ENCODE measurements at regions not wholly inside any gene's neighbourhood (a gene's known extent, or its start where the extent isn't known, plus 50 kb on each side); places are given as distances from the start of the nearest gene placed in this dataset.
"Not testable (repeated sequence)": the region's sequence is repeated elsewhere in the genome, so short reads cannot be mapped to it uniquely, and the experiment has no call there.

- DNase-seq (ENCODE audit: low spot score) = no peak
These were observed 430.3 kb upstream of the MAOA start for GRCh38 chrX:43225626-43226328.

GRCh38 chrX:43238461-43238945 is 417.6 kb upstream of the MAOA start:
- DNase-seq (ENCODE audit: low spot score) = no peak

- no peak for DNase-seq (ENCODE audit: low spot score)
These were observed 416.7 kb upstream of the MAOA start for GRCh38 chrX:43239356-43239755.

- DNase-seq (ENCODE audit: low spot score) = no peak
These were observed 400.5 kb upstream of the MAOA start for GRCh38 chrX:43255596-43255995.

GRCh38 chrX:43266487-43266886 is 389.6 kb upstream of the MAOA start:
- DNase-seq (ENCODE audit: low spot score) = no peak

GRCh38 chrX:43267652-43268051 is 388.4 kb upstream of the MAOA start:
- DNase-seq (ENCODE audit: low spot score) = no peak

- DNase-seq (ENCODE audit: low spot score) = no peak
These were observed 386.9 kb upstream of the MAOA start for GRCh38 chrX:43269201-43269600.

GRCh38 chrX:43277879-43278278 is 378.2 kb upstream of the MAOA start:
- no peak for DNase-seq (ENCODE audit: low spot score)

- DNase-seq (ENCODE audit: low spot score) = no peak
These were observed 377.7 kb upstream of the MAOA start for GRCh38 chrX:43278440-43278839.

GRCh38 chrX:43279341-43279808 is 376.7 kb upstream of the MAOA start:
- DNase-seq (ENCODE audit: low spot score) = no peak

- DNase-seq (ENCODE audit: low spot score) = no peak
These were observed 372.9 kb upstream of the MAOA start for GRCh38 chrX:43283187-43283586.

- not testable (repeated sequence) for DNase-seq (ENCODE audit: low spot score)
These were observed 344.5 kb upstream of the MAOA start for GRCh38 chrX:43311625-43312024.

GRCh38 chrX:43313035-43313434 is 343.1 kb upstream of the MAOA start:
- no peak for DNase-seq (ENCODE audit: low spot score)

GRCh38 chrX:43314525-43314924 is 341.6 kb upstream of the MAOA start:
- DNase-seq (ENCODE audit: low spot score) = no peak

- no peak for DNase-seq (ENCODE audit: low spot score)
These were observed 340.5 kb upstream of the MAOA start for GRCh38 chrX:43315622-43316021.

GRCh38 chrX:43316146-43316545 is 340.0 kb upstream of the MAOA start:
- DNase-seq (ENCODE audit: low spot score) = no peak

- DNase-seq (ENCODE audit: low spot score) = no peak
These were observed 338.7 kb upstream of the MAOA start for GRCh38 chrX:43317378-43317777.

- DNase-seq (ENCODE audit: low spot score) = no peak
These were observed 327.6 kb upstream of the MAOA start for GRCh38 chrX:43328358-43328946.

GRCh38 chrX:43333543-43333942 is 322.6 kb upstream of the MAOA start:
- DNase-seq (ENCODE audit: low spot score) = no peak

GRCh38 chrX:43345166-43345565 is 310.9 kb upstream of the MAOA start:
- DNase-seq (ENCODE audit: low spot score) = no peak

- peak; percentile 9 for DNase-seq (ENCODE audit: low spot score)
These were observed 306.7 kb upstream of the MAOA start for GRCh38 chrX:43349363-43349762.

GRCh38 chrX:43350935-43351334 is 305.2 kb upstream of the MAOA start:
- no peak for DNase-seq (ENCODE audit: low spot score)

GRCh38 chrX:43357741-43358140 is 298.4 kb upstream of the MAOA start:
- DNase-seq (ENCODE audit: low spot score) = no peak

GRCh38 chrX:43373032-43373431 is 283.1 kb upstream of the MAOA start:
- DNase-seq (ENCODE audit: low spot score) = no peak
